ENCODE measurements at regions not wholly inside any gene's neighbourhood (a gene's known extent, or its start where the extent isn't known, plus 50 kb on each side); places are given as distances from the start of the nearest gene placed in this dataset.

DNA sequence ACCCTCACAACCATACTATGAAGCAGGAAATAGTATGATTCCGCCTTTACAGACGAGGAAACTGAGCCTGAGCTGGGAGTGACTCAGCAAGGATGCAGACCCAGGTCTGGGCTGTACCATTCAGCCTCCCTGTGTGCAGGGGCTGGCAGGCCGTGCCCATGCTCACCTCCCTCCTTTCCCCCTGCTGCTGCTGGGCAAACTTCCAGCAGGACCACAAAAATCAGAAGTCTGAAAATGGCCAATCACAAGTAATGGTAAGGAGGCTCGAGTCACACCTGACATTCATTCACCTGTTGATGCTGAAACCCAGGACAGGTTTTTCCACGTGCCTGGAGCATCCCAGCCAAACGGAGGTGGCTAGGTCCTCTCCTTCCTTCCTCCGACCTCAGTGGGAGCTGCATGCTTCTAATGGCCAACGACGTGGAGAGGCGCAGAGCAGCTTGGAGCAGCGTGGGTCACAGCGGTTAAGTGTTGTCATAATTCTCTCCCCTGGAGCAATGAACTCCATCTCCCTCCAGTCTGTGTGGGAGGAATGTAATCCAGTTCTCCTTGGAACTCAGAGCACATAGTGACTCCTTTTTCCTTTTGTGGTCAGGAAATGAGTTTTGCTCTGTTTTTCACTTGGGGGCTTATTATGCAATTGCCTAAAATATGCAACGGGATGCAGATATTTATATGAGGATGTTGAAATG is 371.7 kb downstream of the BCOR start:
- no peak for DNase-seq

DNA sequence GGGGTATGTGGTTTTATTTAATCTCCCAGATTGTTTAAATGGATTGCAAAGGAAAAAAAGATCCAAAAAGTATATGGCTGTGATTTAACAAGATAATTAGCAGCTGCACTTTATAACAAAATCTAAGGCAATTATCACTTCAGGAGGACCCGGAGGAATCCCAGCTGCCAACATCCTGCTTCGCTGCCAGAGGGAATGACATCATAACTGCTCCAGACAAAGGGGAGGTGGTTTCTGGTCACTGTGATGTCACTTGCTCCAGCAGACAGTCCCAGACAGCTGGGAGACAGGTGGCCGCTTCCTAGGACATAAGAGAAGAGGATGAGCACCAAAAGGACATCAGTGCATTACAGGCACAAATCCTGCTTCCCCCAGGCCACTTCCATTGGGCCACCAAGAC is 371.0 kb downstream of the BCOR start:
- no peak for DNase-seq

- DNase-seq, result no peak
Measured at GRCh38 chrX:39728025-39728424, 369.7 kb downstream of the BCOR start.

DNA sequence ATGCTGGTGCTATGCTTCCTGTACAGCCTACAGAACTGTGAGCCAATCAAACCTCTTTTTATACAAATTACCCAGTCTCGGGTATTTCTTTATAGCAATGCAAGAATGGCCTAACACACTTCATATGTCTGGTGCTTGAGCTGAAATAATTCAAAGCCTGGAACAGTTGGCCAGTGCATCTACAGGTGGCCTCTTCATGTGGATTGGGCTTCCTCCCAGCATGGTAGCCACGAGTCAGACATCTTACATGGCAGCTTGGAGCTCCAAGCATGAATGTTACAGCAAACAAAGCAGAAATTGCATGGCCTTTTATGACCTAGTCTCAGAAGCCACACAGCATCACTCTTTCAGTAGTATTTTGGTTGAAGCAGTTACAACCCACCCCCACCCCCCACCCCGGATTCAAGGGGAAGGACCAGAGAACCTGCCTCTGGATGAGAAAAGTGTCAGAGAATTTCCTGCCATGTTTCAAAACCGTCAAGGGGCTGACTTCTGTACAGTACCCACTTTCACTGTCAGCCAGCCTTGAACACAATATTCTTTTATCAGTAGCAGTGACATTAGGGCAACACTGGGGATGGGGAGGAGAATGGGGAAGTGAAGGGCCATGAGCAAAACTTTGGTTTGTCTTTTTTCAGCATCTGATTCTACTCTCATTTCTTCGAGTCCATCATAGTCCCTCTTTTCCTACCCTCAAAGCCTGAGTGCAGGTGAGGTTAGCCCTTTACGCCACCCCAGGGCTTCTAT is 368.7 kb downstream of the BCOR start:
- DNase-seq, result no peak

GRCh38 chrX:39729981-39730661 is 367.6 kb downstream of the BCOR start:
- DNase-seq, result no peak

DNA sequence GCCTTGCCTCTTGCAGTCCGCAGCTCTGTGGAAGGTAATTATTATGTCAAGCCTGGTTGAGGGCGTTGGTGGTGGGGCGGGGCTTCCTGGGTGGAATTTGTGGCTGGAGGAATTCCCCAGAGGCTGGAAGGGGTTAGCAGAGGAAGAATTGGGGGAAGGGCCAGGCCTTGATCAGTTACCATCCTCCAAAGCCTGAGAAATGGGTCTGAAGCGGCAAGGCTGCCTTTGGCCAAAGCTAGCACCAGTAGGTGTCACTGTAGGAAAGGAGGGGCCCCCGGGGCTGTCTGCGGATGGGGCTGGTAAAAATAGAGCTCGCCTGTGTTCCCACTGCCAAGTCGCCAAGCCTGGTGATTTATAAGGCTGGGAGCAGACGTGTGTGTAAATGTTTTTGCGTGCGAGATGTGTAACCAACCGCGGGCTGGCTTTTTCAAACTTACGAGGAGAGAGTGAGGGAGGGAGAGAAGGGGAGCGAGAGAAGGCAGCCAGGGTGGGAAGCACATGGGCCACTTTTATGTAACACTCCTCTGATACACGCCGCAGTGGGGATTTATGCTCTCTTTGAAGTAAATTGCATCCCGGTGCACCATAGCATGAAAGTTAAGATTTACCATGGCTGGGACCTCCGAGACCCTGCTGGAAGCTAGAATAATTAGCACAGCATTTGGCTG is 367.0 kb downstream of the BCOR start:
- no peak for DNase-seq

GRCh38 chrX:39731330-39731667 is 366.5 kb downstream of the BCOR start:
- DNase-seq, result no peak

- DNase-seq, result no peak
Measured at GRCh38 chrX:39731735-39732134, 366.0 kb downstream of the BCOR start.

DNA sequence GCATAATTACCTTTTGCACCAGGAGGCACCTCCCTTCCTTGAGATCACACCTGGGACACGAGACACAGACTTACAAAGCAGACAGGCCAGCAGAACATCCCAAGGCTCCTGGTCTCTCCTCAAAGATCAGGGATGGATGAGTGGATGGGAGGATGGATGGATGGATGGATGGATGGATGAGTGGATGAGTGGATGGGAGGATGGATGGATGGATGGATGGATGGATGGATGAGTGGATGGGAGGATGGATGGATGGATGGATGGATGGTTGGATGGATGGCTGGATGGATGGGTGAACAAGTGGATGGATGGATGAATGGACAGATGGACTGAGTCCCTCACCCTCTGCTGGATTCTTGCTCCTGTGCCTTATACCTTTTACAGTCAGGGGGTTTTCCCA is 364.0 kb downstream of the BCOR start:
- DNase-seq, result no peak

- DNase-seq, result no peak
Measured at GRCh38 chrX:39734174-39734776, 363.5 kb downstream of the BCOR start.

- DNase-seq, result no peak
Measured at GRCh38 chrX:39736216-39737211, 361.2 kb downstream of the BCOR start.

DNA sequence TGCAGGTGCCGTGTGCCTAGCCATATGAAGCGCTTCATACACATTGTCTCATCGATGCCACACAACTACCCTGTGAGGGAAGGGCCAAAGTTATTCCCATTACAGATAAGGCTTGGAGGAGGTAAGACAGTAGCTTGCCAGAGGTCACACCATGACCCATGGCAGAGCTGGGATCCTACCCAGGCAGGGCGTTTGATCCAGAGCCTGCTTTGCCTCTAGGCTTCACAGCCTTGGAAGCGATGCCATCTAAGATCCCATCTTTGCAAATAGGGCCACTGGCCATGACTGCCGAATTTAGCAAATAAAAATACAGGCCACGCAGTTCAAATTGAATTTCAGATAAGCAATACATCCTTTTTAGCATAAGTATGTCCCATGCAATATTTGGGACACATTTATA is 358.2 kb downstream of the BCOR start:
- DNase-seq, result no peak

DNA sequence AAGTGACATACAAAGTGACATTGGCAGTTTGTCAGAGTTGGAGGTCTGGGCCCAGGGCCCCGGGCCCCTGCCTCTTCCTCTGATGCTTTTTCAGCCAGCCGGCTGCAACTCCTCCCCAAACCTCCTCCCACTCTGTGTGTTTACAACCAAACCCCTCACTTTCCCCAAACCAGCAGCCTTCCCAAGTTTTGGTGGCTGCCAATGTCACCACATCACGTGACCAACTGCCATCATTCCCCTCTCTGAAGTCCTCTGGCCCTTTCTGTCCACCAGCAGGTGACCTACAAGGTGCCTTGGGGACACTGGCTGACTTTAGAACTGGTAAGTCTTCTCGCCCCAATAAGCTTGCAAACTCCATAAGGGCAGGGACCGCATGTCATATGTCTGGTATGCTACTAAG is 357.7 kb downstream of the BCOR start:
- DNase-seq, result no peak

- no peak for DNase-seq
Measured at GRCh38 chrX:39741904-39742303, 355.9 kb downstream of the BCOR start.

GRCh38 chrX:39745818-39746217 is 351.9 kb downstream of the BCOR start:
- DNase-seq, result no peak

GRCh38 chrX:39749135-39749534 is 348.6 kb downstream of the BCOR start:
- DNase-seq, result no peak

GRCh38 chrX:39749728-39750127 is 348.0 kb downstream of the BCOR start:
- DNase-seq, result no peak

DNA sequence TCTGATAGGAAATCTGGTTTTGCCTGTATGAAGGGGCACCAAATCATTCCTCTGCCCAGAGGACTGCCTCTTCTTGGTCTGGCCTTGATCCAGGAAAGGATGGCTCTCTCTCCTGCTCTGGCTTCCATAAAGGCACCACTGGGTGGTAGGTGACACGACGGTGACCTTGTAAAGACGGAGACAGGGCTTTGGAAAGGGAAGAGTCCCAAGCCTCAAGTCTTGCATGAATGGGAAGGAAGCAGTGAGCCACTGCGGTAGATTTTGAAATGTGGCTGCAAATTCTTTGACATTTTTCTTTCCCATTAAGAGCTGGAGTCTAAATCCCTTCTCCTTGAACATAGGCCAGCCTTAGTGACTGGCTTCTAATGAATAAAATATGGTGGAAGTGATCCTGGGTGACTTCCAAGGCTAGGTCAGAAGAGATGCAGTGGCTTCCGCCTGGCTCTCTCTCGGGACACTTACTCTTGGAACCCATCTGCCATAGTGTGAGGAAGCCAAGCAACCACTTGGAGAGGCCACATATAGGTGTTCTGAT is 347.4 kb downstream of the BCOR start:
- DNase-seq, result no peak

- DNase-seq, result peak; percentile 26
Measured at GRCh38 chrX:39750848-39751247, 346.9 kb downstream of the BCOR start.

- DNase-seq, result no peak
Measured at GRCh38 chrX:39752815-39753214, 344.9 kb downstream of the BCOR start.

DNA sequence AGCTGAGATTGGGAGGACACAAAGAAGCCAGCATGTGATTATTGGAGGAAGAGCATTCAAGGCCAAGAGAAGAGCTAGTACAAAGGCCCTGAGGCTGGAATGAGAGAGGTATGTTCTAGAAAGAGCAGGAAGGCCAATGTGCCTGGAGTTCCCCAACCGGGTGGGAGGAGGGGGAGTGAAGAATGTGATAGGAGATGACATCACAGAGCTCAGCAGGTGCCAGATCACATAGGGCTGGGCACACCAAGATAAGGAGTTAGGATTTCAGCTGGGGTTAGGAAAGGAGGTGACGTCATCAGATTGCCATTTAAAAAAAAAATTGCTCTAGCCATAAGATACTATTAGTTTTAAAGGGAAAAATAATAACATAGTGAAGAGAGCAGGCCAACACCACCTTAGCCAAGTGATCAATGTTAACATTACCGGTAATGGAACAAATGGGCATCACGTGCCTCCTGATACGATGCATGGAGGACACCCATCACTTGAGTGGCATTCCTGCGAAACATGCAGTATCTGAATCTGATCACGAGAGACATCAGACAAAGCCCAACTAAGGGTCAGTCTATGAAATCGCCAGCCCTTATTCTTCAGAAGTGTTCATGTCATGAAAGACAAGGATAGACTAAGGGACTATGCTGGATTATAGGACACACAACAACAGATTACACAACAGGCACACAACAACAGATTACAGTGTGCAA is 344.3 kb downstream of the BCOR start:
- DNase-seq, result no peak

Data from GF-D8 (cell line).